B cell (primary cell): ENCODE measurements at regions not wholly inside any gene's neighbourhood (a gene's known extent, or its start where the extent isn't known, plus 50 kb on each side); places are given as distances from the start of the nearest gene placed in this dataset.

ENCODE experiments used
- EZH2 ChIP-seq: IDR thresholded peaks from 2 replicates; pipeline ENCODE4 v1.6.1; 2012; ENCODE audit warnings: borderline replicate concordance, low read depth, mild to moderate bottlenecking, moderate library complexity, low read length; ENCODE audit not compliant: insufficient read depth, poor library complexity, severe bottlenecking
- TF ChIP-seq, protein P1 (sequence below): fragments of 200-600 bp; IDR thresholded peaks from one replicate; pipeline ENCODE4 v1.8.0; 2022; ENCODE audit warnings: antibody characterized with exemption, mild to moderate bottlenecking

GRCh38 chr3:13210221-13210975, 137.2 kb upstream of the IQSEC1 start:
- TF ChIP-seq, protein P1, sequence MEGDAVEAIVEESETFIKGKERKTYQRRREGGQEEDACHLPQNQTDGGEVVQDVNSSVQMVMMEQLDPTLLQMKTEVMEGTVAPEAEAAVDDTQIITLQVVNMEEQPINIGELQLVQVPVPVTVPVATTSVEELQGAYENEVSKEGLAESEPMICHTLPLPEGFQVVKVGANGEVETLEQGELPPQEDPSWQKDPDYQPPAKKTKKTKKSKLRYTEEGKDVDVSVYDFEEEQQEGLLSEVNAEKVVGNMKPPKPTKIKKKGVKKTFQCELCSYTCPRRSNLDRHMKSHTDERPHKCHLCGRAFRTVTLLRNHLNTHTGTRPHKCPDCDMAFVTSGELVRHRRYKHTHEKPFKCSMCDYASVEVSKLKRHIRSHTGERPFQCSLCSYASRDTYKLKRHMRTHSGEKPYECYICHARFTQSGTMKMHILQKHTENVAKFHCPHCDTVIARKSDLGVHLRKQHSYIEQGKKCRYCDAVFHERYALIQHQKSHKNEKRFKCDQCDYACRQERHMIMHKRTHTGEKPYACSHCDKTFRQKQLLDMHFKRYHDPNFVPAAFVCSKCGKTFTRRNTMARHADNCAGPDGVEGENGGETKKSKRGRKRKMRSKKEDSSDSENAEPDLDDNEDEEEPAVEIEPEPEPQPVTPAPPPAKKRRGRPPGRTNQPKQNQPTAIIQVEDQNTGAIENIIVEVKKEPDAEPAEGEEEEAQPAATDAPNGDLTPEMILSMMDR: no peak
- TF ChIP-seq EZH2: no peak
